ENCODE measurements at regions not wholly inside any gene's neighbourhood (a gene's known extent, or its start where the extent isn't known, plus 50 kb on each side); places are given as distances from the start of the nearest gene placed in this dataset.

GRCh38 chr2:107006836-107007235, 120.9 kb upstream of the ST6GAL2 start:
- Mint-ChIP-seq H3K36me3 (ENCODE audit: low read depth) (no peaks in the 10 kb centered on the region), H3K9me3 (no peaks in the 10 kb centered on the region), H3K27ac (no peak overlapping the region), H3K4me3 (no peak overlapping the region), H3K4me1 (peaks cover 5% of the 10 kb centered on the region; the same call in 2 of the 3 replicates), H3K27me3 (ENCODE audit: insufficient read depth, low read depth, poor library complexity) (peaks cover 2% of the 10 kb centered on the region)
- ATAC-seq (no peak), DNase-seq (ENCODE audit: low spot score) (no peak)
- Histone ChIP-seq H3K79me2 (replicated peaks; ENCODE audit: insufficient read depth) (no peaks in the 10 kb centered on the region), H3K36me3 (ENCODE audit: insufficient read depth) (no peaks in the 10 kb centered on the region), H3F3A (replicated peaks; ENCODE audit: low read depth) (no peaks in the 10 kb centered on the region), H3K9me2 (ENCODE audit: insufficient read depth) (no peaks in the 10 kb centered on the region), H2AFZ (no peak overlapping the region), H4K20me1 (replicated peaks; ENCODE audit: insufficient read depth) (no peaks in the 10 kb centered on the region), H3K4me3 (no peak overlapping the region), H3K27ac (ENCODE audit: low read depth) (no peak overlapping the region), H3K4me1 (ENCODE audit: insufficient read depth) (no peaks in the 10 kb centered on the region), H3K27me3 (ENCODE audit: insufficient read depth) (no peaks in the 10 kb centered on the region), H3K4me2 (no peak overlapping the region)
- TF ChIP-seq JUNB (IDR thresholded peaks at IDR 0.05; ENCODE audit: unreplicated experiment) (no peak), ZNF331 (CRISPR knock-in tag; IDR thresholded peaks at IDR 0.05; ENCODE audit: low read depth) (no peak), EZH2phosphoT487 (IDR thresholded peaks at IDR 0.05; ENCODE audit: unreplicated experiment) (no peak), EZH2 (IDR thresholded peaks at IDR 0.05; ENCODE audit: low read depth, unreplicated experiment) (no peak), CREB1 (CRISPR knock-in tag; IDR thresholded peaks at IDR 0.05; ENCODE audit: low read depth) (no peak), STAT1 (IDR thresholded peaks at IDR 0.05; ENCODE audit: unreplicated experiment) (no peak), CTCF (conservative IDR thresholded peaks at IDR 0.05; ENCODE audit: low read depth in 2 of 2) (no peak), NANOG (IDR thresholded peaks at IDR 0.05; ENCODE audit: borderline replicate concordance) (no peak)
- TF ChIP-seq, protein P1, sequence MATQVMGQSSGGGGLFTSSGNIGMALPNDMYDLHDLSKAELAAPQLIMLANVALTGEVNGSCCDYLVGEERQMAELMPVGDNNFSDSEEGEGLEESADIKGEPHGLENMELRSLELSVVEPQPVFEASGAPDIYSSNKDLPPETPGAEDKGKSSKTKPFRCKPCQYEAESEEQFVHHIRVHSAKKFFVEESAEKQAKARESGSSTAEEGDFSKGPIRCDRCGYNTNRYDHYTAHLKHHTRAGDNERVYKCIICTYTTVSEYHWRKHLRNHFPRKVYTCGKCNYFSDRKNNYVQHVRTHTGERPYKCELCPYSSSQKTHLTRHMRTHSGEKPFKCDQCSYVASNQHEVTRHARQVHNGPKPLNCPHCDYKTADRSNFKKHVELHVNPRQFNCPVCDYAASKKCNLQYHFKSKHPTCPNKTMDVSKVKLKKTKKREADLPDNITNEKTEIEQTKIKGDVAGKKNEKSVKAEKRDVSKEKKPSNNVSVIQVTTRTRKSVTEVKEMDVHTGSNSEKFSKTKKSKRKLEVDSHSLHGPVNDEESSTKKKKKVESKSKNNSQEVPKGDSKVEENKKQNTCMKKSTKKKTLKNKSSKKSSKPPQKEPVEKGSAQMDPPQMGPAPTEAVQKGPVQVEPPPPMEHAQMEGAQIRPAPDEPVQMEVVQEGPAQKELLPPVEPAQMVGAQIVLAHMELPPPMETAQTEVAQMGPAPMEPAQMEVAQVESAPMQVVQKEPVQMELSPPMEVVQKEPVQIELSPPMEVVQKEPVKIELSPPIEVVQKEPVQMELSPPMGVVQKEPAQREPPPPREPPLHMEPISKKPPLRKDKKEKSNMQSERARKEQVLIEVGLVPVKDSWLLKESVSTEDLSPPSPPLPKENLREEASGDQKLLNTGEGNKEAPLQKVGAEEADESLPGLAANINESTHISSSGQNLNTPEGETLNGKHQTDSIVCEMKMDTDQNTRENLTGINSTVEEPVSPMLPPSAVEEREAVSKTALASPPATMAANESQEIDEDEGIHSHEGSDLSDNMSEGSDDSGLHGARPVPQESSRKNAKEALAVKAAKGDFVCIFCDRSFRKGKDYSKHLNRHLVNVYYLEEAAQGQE (IDR thresholded peaks at IDR 0.05; ENCODE audit: unreplicated experiment): no peak
- TF ChIP-seq, protein P2, sequence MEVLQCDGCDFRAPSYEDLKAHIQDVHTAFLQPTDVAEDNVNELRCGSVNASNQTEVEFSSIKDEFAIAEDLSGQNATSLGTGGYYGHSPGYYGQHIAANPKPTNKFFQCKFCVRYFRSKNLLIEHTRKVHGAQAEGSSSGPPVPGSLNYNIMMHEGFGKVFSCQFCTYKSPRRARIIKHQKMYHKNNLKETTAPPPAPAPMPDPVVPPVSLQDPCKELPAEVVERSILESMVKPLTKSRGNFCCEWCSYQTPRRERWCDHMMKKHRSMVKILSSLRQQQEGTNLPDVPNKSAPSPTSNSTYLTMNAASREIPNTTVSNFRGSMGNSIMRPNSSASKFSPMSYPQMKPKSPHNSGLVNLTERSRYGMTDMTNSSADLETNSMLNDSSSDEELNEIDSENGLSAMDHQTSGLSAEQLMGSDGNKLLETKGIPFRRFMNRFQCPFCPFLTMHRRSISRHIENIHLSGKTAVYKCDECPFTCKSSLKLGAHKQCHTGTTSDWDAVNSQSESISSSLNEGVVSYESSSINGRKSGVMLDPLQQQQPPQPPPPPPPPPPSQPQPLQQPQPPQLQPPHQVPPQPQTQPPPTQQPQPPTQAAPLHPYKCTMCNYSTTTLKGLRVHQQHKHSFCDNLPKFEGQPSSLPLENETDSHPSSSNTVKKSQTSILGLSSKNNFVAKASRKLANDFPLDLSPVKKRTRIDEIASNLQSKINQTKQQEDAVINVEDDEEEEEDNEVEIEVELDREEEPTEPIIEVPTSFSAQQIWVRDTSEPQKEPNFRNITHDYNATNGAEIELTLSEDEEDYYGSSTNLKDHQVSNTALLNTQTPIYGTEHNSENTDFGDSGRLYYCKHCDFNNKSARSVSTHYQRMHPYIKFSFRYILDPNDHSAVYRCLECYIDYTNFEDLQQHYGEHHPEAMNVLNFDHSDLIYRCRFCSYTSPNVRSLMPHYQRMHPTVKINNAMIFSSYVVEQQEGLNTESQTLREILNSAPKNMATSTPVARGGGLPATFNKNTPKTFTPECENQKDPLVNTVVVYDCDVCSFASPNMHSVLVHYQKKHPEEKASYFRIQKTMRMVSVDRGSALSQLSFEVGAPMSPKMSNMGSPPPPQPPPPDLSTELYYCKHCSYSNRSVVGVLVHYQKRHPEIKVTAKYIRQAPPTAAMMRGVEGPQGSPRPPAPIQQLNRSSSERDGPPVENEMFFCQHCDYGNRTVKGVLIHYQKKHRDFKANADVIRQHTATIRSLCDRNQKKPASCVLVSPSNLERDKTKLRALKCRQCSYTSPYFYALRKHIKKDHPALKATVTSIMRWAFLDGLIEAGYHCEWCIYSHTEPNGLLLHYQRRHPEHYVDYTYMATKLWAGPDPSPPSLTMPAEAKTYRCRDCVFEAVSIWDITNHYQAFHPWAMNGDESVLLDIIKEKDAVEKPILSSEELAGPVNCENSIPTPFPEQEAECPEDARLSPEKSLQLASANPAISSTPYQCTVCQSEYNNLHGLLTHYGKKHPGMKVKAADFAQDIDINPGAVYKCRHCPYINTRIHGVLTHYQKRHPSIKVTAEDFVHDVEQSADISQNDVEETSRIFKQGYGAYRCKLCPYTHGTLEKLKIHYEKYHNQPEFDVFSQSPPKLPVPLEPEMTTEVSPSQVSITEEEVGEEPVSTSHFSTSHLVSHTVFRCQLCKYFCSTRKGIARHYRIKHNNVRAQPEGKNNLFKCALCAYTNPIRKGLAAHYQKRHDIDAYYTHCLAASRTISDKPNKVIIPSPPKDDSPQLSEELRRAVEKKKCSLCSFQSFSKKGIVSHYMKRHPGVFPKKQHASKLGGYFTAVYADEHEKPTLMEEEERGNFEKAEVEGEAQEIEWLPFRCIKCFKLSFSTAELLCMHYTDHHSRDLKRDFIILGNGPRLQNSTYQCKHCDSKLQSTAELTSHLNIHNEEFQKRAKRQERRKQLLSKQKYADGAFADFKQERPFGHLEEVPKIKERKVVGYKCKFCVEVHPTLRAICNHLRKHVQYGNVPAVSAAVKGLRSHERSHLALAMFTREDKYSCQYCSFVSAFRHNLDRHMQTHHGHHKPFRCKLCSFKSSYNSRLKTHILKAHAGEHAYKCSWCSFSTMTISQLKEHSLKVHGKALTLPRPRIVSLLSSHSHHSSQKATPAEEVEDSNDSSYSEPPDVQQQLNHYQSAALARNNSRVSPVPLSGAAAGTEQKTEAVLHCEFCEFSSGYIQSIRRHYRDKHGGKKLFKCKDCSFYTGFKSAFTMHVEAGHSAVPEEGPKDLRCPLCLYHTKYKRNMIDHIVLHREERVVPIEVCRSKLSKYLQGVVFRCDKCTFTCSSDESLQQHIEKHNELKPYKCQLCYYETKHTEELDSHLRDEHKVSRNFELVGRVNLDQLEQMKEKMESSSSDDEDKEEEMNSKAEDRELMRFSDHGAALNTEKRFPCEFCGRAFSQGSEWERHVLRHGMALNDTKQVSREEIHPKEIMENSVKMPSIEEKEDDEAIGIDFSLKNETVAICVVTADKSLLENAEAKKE (CRISPR knock-in tag; IDR thresholded peaks at IDR 0.05): no peak
- TF ChIP-seq, protein P3, sequence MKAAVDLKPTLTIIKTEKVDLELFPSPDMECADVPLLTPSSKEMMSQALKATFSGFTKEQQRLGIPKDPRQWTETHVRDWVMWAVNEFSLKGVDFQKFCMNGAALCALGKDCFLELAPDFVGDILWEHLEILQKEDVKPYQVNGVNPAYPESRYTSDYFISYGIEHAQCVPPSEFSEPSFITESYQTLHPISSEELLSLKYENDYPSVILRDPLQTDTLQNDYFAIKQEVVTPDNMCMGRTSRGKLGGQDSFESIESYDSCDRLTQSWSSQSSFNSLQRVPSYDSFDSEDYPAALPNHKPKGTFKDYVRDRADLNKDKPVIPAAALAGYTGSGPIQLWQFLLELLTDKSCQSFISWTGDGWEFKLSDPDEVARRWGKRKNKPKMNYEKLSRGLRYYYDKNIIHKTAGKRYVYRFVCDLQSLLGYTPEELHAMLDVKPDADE (IDR thresholded peaks at IDR 0.05): no peak
